ENCODE measurements at regions not wholly inside any gene's neighbourhood (a gene's known extent, or its start where the extent isn't known, plus 50 kb on each side); places are given as distances from the start of the nearest gene placed in this dataset.

GRCh38 chr11:54979375-54979774, 272.7 kb downstream of the OR4A5 start:
- TF ChIP-seq NR2F2 (IDR thresholded peaks at IDR 0.05) (no peak), TAF1 (conservative IDR thresholded peaks at IDR 0.05) (no peak), SP1 (IDR thresholded peaks at IDR 0.05) (no peak), CTCF (IDR thresholded peaks at IDR 0.05; ENCODE audit: low read depth, low read length, missing input control) (no peak), FOXA1 (IDR thresholded peaks at IDR 0.05) (no peak)
